Neural cell (in vitro differentiated cells): ENCODE measurements at regions not wholly inside any gene's neighbourhood (a gene's known extent, or its start where the extent isn't known, plus 50 kb on each side); places are given as distances from the start of the nearest gene placed in this dataset.

Source experiments
- EP300 ChIP-seq: fragments of 450-650 bp; conservative IDR thresholded peaks from 2 replicates; pipeline ENCODE4 v1.6.1; 2014; ENCODE audit warnings: antibody characterized with exemption, mild to moderate bottlenecking, moderate library complexity; ENCODE audit not compliant: poor library complexity, severe bottlenecking
- EZH2 ChIP-seq: fragments of 200-600, 300-800 bp; shearing (Covaris generic), sonication (generic); IDR thresholded peaks from 2 replicates; pipeline ENCODE4 v1.6.1; 2014; ENCODE audit warnings: antibody characterized with exemption, low read length, borderline replicate concordance, mild to moderate bottlenecking; ENCODE audit not compliant: insufficient read depth, poor library complexity, severe bottlenecking
- TF ChIP-seq, protein P1 (sequence below): fragments of 450-650 bp; IDR thresholded peaks from 2 replicates; pipeline ENCODE4 v1.5.1; 2014; ENCODE audit warnings: antibody characterized with exemption, mild to moderate bottlenecking, moderate library complexity; ENCODE audit not compliant: poor library complexity, severe bottlenecking

DNA sequence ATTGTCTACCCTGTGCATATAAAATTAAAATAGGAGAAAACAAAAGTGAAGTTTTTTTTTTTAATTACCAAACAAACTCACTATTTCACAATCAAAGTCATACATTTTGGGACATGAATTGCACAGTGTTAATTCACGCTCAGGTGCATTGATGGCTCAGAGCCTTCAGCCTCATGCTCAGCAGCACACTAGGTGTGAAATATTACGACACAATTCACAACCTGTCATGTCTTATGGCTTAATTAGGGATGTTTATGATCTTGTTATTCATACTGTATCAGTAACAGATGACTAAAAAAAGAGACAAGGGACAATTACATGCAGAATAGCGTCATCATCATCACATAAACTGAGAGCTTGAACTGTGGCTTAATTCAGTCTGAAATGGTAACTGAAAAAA lies 2005.5 kb upstream of the PCDH20 start:
- TF ChIP-seq, protein P1, sequence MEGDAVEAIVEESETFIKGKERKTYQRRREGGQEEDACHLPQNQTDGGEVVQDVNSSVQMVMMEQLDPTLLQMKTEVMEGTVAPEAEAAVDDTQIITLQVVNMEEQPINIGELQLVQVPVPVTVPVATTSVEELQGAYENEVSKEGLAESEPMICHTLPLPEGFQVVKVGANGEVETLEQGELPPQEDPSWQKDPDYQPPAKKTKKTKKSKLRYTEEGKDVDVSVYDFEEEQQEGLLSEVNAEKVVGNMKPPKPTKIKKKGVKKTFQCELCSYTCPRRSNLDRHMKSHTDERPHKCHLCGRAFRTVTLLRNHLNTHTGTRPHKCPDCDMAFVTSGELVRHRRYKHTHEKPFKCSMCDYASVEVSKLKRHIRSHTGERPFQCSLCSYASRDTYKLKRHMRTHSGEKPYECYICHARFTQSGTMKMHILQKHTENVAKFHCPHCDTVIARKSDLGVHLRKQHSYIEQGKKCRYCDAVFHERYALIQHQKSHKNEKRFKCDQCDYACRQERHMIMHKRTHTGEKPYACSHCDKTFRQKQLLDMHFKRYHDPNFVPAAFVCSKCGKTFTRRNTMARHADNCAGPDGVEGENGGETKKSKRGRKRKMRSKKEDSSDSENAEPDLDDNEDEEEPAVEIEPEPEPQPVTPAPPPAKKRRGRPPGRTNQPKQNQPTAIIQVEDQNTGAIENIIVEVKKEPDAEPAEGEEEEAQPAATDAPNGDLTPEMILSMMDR, result no peak
- TF ChIP-seq EZH2, result no peak
- no peak for TF ChIP-seq EP300
